HG02884 (cell line): ENCODE measurements at regions not wholly inside any gene's neighbourhood (a gene's known extent, or its start where the extent isn't known, plus 50 kb on each side); places are given as distances from the start of the nearest gene placed in this dataset.
"Not testable (repeated sequence)": the region's sequence is repeated elsewhere in the genome, so short reads cannot be mapped to it uniquely, and the experiment has no call there.

Source experiments
- ATAC-seq: cut with Tn5 transposase; IDR thresholded peaks from one replicate; pipeline ENCODE4 v1.9.1; 2021; ENCODE audit warnings: mild to moderate bottlenecking, moderate library complexity; ENCODE audit not compliant: unreplicated experiment

DNA sequence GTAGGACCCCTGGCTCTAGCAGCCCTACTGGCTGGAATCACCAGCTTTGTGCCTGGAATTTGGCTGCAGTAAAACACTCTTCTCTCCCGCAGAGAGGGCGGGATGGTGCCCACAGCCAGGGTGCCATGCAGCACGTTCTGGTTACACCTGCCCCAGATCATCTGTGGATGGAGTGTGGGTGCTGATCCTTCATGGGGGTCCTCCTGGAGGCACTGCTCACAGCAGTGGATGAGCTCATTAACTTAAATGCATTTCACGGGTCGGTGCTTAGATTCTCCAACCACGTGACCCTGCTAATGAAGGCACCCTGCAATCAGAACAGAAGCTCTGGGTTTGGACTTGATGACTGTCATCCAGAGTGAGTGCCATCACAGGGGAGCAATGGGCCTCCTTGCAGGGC lies 138.6 kb upstream of the AFDN start:
- no peak for ATAC-seq

DNA sequence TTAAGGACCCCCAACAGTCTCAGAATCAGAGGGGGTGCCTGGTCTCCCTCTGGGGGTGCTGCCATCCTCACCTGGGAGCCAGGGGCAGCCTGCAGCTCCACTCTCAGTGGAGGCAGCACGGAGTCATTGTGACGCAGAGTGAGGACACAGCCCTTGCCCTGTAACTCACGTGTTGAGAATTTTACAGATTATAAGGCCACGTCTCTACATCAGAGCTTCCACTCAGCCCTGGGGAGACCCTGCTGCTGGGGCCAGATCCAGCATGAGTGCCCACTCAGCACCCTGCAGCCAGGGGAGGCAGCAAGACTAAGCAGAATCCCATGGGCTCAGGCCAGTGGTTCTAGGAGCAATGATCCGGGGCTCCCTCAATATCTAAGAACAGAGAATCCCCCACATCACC lies 137.4 kb upstream of the AFDN start:
- no peak for ATAC-seq

DNA sequence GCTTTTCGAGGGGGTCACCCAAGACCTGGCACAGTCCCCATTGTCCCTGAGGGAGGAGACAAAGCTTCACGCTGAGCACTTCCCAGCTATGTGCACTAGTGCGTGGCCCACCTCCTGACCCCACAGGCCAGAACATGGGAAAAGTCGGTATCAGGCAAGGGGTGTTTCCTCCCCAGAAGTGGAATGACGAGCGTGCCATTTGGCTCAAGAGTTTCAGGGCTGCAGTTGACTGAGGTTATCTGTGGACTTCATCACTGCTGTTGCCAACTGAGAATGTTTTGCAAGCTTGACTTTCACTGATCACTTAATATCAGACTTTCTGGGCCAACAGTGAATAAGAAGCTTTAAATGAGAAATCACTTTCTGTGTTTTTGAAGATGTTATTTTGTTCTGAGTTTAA lies 137.0 kb upstream of the AFDN start:
- no peak for ATAC-seq

DNA sequence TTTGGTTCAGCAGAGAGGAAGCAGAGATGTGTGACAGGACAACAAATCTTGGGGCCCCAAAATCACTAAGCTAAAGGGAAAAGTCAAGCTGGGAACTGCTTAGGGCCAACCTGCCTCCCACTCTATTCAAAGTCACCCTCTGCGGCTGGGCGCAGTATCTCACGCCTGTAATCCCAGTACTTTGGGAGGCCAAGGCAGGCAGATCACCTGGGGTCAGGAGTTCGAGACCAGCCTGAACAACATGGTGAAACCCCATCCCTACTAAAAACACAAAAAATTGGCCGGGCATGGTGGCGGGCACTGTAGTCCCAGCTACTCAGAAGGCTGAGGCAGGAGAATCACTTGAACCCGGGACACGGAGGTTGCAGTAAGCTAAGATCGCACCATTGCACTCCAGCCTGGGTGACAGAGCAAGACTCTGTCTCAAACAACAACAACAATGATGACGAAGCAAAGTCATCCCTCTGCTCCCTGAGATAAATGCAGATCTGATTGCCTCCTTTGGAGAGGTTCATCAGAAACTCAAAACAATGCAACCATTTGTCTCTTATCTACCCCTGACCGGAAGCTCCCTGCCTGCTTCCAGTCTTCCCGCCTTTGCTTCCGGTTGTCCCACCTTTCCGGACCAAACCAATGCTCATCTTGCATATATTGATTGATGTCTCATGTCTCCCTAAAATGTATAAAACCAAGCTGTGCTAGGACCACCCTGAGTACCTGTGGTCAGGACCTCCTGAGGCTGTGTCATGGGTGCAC lies 136.4 kb upstream of the AFDN start:
- ATAC-seq, result not testable (repeated sequence)

DNA sequence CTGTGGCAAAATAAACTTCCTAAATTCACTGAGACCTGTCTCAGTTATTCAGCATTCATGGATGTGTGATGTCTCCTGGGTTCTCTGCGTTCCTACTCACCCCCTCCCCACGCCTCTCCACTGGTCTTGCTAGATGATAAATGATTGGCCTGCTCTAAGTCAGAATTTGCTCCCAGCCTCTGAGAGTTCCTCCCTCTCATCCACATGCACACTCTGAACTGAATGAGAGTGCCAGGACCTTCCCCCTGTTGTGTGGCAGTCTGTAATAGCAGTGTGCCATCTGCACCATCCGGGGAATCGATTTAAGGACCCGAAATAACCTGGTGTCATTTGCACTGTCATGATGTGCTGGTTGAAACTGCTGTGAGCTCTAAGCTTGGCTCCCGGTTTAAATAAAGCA lies 135.8 kb upstream of the AFDN start:
- ATAC-seq, result no peak

DNA sequence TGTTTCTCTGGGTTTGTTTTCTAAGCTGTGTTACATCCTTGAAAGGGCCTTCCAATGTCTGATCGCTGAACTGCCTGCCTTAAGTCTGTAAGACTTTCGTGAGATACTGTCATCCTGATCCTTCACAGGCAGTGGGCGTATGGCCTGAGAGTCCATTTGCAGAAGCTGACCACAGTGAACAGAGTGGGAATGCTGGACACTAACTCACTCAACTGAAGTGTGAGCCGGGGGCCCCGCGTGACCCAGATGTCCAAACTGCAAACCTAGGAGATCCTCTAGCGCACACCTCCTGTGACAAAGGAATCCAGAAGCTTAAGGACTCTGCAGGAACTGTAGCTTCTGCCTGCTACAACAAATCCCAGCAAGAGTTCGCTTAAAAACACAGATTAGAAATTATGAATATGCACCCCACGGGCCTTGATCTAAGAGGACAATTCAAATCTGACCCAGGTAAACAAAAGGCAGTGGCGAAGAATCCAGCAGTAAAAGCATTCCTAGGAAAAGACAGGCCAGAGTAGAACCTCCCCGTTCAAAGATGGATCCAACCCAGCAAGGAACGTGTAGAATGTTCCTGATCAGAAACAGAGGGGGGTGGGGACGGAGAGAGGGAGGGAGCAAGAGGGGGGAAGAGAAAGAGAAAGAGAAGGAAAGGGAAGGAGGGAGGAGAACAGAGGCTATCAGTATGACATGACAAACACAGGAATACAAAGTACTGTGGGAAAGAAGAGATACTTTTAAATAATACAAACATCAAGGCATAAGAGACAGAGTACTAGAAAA lies 135.0 kb upstream of the AFDN start:
- ATAC-seq, result no peak

DNA sequence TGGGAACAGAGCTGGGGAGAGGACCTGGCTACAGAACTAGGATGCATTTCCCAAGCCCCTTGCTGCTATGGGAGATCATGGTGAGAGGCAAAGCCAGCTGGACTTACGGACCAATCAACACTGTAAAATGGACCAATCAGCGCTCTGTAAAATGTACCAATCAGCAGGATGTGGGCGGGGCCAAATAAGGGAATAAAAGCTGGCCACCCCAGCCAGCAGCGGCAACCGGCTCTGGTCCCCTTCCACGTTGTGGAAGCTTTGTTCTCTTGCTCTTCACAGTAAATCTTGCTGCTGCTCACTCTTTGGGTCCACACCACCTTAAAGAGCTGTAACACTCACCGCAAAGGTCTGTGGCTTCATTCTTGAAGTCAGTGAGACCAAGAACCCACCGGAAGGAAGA lies 133.2 kb upstream of the AFDN start:
- ATAC-seq, result not testable (repeated sequence)

DNA sequence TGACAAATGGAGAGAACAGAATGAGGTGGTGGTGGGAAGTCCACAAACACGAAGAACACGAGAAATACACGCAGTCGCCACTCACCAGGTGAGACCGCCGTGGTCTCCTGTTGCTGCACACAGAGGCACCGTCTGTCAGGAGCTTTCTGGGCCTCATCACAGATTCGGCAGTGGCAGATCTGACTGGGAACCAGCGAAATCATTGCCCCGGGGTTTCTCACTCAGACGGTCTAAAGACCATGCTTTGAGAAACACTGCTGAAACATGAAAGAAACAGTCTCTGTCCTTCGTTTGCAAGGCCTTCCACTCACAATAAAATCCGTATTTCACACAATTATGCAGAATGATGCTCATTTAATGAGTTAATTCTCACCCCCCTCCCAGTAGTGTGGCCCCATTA lies 130.9 kb upstream of the AFDN start:
- ATAC-seq, result no peak

DNA sequence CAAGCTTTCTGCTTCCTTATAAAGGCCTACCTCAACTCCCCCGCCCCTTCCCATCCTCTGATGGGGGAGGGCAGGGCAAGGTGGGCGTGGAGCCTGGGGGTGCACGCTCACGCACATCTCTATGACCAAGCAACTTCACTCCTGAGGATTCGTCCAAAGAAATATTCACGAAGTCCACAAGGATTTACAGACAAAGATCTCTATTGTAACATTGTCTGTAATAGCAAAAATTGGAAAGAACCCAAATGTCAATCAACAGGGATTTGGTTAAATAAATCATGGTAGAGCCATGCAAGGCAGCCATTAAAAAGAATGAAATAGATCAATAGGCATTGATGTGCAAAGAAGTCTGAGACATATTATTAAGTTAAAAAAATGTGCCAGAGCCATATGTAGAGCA lies 130.4 kb upstream of the AFDN start:
- ATAC-seq, result no peak

DNA sequence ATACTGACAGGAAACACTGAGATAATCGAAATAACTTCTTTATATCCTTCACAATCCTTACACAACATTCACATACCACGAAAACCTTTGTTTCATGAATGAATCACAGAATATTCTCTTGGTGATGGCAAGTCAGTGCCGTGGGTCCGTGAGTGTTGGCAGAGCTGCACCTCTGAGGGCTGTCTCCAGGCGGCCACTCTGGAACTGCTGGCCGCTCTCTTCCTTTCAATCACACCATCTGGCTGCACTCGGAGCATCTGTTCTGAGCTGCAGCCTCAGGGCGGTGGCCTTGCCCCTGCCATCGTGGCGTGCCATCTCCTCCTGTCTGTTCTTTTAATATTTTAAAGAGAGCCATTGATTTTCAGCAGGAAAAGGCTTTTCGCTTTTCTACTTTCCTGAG lies 129.4 kb upstream of the AFDN start:
- ATAC-seq, result no peak

DNA sequence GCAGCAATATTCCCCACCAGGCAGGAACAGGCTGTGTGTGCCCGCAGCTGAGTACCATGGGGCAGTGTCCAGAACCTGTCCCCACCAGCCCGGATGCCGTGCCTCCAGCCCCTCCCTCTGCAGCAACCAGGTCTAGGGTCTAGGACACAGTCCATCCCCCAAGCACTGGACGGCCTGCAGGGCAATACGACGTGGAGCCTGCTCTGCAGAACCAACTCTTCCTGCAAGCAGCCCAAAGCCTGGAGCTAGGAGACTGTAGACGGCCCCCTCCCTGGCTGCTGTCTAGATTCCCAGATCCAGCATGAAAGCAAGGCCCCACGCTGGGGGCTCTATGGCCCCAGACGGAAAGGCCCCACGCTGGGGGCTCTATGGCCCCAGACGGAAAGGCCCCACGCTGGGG lies 128.2 kb upstream of the AFDN start:
- no peak for ATAC-seq

DNA sequence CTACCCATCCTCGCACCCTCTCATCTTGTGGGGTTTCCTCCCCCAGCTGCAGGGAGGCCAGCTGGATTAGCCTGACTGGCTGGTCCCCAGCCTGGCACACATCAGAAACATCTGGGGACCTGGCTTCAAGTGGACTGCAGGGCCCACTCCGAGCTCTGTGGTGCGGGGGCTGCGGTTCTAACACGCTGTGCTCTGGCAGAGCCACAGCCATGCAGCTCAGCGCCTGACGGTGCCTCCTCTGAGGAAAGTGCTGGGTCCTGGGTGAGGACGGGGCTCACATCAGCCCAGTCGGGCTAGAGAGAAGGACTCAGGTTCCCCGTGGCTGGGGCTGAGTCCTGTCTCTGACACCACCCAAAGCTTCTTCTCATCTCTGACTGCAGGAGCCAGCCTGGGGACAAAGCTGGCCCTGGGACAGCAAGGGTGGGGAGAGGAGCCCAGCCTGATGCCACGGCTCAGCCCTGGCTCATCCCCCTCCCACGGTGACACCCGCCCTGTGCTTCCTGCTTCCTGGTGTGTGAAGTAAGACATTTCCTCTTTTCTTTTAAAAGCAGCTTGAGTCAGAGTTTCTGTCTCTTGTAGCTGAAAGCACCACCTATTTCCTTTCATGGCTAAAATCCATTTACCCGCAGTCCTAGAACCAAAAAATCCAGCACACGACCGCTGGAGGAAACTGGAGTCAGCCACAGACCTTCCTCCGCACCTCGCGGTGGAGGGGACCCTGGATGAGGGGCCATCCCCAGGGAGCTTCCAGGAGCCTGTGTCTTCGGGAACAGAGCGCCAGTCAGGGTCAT lies 127.4 kb upstream of the AFDN start:
- ATAC-seq, result peak; percentile 93

DNA sequence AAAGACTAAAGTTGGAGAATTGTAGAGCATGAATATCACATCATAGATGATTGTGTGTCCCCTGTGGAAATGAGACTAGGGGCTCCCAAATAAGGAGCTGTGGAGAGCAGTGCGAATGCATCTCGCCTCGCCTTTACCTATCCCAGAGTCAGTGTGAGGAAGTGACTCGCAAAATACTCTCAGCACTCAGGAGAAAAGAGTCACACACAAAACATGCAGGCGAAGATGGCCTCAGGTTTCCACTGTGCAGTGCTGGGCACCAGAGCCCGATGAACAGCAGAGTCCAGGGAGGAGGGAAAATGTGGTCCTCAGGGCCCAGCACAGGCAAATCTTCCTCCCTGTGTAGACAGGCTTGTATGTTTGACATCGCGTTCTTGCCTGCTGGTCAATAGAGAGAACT lies 126.5 kb upstream of the AFDN start:
- ATAC-seq, result no peak

DNA sequence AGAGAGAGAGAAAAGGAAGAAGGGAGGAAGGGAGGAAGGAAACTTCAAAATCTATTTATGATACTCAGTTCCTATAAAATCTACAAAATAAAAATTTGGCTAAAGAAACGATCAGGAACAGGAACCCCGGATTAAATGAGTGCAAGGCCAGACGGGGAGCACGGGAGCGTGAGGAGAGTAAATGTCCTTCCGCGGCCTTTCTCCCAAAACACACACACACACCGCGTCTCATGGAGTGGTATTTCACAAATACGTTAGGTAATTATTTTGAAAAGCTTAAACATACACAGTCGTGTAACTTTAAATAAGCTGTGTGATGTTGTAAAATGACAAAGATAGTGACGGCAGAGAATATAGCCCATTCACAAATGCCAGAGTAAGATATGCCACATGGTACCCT lies 125.7 kb upstream of the AFDN start:
- no peak for ATAC-seq

DNA sequence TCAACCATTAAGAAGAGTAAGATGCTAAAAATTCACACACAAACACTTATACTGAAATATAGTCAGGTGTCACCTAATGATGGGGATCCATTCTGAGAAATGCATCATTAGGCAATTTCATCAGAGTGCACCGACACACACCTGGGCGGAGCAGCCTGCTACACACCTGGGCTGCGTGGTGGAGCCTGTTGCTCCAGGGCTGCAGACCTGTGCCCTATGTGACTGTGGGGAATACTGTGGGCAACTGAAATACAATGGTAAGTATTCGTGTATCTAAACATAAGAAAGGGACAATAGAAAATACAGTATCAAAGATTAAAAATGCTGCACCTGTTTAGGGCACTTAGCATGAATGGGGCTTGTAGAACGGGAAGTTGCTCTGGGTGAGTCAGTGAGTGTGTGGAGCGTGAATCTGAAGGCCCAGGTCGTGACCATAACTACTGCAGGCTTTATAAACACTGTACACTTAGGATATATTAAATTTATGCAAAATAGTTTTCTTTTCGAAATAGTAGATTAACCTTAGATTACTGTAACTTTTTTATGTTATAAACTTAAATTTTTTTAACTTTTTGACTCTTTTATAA lies 124.4 kb upstream of the AFDN start:
- ATAC-seq, result no peak

DNA sequence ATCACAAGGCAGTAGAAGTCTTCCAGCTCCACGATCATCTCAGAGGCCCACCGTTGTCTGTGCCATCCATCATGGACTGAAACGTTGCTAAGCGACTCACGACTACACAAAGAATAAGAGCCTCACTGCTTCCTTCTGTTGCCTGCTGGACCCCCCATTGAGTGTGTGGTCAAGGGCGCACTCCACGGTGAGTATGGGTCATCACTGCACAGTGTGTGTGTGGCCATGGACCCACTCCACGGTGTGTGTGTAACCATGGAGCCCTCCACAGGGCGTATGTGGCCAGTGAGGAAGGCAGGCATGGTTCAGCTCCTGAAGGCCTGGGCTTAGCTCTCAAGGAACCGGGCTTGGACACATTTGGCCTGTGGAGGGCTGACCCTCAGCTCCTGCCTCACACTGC lies 123.4 kb upstream of the AFDN start:
- no peak for ATAC-seq

DNA sequence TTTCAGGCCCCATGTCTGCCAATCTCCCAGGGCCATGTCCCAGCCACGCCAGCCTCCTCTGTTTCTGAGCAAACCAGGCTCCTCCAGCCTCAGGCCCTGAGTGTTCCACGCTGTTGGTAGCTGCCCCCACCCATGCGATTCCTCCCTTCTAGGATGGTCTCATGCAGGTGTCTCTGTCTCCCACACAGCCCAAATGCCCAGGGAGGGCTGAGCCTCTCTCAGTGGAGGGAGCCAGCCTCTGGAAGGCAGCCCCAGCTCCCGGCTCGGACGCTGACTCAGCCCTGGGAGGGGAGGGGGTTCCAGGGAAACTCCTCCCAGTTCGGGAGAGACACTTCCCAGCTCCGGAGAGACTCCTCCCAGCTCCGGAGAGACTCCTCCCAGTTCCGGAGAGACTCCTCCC lies 122.9 kb upstream of the AFDN start:
- ATAC-seq, result no peak

DNA sequence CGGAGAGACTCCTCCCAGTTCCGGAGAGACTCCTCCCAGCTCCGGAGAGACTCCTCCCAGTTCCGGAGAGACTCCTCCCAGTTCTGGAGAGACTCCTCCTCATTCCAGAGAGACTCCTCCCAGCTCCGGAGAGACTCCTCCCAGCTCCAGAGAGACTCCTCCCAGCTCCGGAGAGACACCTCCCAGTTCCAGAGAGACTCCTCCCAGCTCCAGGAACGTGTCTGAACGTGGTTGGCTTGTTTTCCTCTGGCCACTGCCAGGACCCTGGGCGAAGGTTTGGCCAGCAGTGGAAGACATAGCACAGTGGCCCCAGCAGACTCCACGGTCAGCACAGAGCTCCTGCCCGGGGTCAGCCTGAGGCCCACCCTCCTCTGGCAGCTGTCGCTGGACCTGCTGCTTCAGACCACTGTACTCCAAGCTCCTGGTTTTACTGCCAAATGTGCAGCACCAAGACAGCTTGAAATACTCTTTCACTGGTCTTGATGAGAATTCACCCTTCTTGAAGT lies 122.3 kb upstream of the AFDN start:
- no peak for ATAC-seq

DNA sequence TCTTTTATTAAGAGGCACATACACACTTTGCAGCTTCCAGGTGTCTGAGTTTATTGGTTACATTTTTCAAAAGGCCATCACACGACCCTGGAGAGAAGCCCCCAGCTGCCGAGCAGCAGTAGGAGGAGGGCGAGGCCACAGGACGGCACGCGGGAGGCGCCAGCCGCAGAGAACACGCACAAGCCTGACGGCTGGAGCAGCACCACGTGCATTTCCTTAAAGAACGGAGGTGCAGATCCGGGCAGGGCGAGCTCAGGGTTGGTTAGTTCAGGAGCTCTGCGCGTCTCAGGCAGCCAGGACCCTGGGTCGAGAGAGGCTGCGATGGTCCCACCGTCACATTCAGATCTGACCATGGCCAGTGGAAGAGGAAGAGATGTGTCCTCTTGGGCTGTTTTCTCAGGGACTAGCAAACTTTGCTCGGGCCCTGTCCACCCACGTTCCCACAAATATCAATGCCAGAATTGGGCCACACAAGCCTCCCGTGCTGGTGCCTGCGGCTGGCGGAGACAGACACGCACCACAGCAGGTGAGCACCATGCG lies 121.4 kb upstream of the AFDN start:
- ATAC-seq, result no peak

DNA sequence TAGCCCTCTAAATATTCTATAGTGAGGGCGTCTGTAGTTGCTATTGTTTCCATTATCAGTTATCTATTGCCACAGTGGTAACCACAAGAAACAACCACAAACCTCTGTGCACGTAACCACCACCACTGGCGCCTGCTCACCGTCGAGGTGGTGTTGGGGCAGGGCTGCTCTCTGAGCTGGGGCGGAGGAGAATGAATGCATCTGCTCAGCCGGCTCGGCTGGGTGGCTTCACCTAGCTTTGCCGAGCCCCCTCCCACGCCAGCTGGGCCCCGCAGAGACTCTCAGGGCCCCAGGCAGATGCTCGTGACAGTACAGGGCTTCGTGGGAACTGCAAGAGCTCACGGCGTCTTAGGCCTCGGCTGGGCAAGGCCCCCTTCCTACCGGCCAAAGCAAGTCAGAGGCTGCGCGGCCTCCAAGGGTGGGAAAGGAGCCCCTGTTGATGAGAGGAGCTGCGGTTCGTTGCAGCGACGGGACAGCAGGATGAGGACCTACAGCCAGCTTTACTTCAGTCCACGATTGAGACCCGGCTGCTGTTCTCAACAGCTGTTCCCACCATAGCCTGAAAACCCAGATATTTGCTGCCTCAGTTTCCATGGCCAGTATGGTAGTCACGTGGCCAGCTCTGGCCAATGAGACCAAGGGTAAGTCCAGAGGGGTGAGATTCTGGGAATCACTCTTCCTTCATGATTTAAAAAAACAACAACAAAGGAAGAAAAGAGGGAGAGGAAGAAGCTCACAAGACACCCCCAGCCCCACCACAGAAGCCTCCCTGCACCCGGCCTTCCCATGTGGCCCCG lies 120.2 kb upstream of the AFDN start:
- peak; percentile 97 for ATAC-seq
